ENCODE measurements at regions not wholly inside any gene's neighbourhood (a gene's known extent, or its start where the extent isn't known, plus 50 kb on each side); places are given as distances from the start of the nearest gene placed in this dataset.

GRCh38 chr11:12598330-12599256 is 75.6 kb upstream of the TEAD1 start:
- intact Hi-C loops (cut with micrococcal nuclease): no loop called here
- no peaks in the 10 kb centered on the region for H3K9me3 ChIP-seq (ENCODE audit: control extremely low read depth in 1 of 3, control insufficient read depth in 2 of 3, insufficient read depth in 1 of 3, low read length in 2 of 3)
- Mint-ChIP-seq H3K27ac (no peak overlapping the region), H3K4me3 (no peak overlapping the region), H3K27me3 (peaks cover 7% of the 10 kb centered on the region), H3K9me3 (ENCODE audit: insufficient read depth) (no peaks in the 10 kb centered on the region), H3K4me1 (no peaks in the 10 kb centered on the region)
- no peak overlapping the region for H3K4me2 ChIP-seq (replicated peaks; ENCODE audit: low read depth, low read length, poor library complexity, severe bottlenecking)
- no peaks in the 10 kb centered on the region for H3K4me1 ChIP-seq (ENCODE audit: control insufficient read depth in 2 of 2, insufficient read depth in 2 of 2, low read length in 2 of 2)
- POLR2A ChIA-PET: no interaction called here
- H4K20me1 ChIP-seq (ENCODE audit: control insufficient read depth, insufficient read depth, low read length, poor library complexity, severe bottlenecking): no peaks in the 10 kb centered on the region
- ATAC-seq (ENCODE audit: low read depth) (no peak), DNase-seq (no peak)
- H3K27me3 ChIP-seq (replicated peaks in 1 of 4; ENCODE audit: control extremely low read depth in 1 of 4, control insufficient read depth in 3 of 4, insufficient read depth in 4 of 4, low read length in 3 of 4): peaks cover 0 to 3% (median 0%) of the 10 kb centered on the region in 4 experiments
- H3K36me3 ChIP-seq (replicated peaks in 1 of 2; ENCODE audit: control extremely low read depth in 1 of 2, control insufficient read depth in 1 of 2, extremely low read depth in 1 of 2, insufficient read depth in 2 of 2, low read length in 1 of 2): no peaks in the 10 kb centered on the region
- WGBS (ENCODE audit: insufficient coverage): no CpG with 5 or more reads among the region's 7 CpGs
- no peak overlapping the region for H3K9ac ChIP-seq (ENCODE audit: low read length)
- no peak overlapping the region for H2AFZ ChIP-seq (ENCODE audit: insufficient read depth, low read depth, low read length, poor library complexity, severe bottlenecking)
- no peak overlapping the region for H3K4me3 ChIP-seq (ENCODE audit: control extremely low read depth in 1 of 5, extremely low read depth in 1 of 5, insufficient read depth in 1 of 5, low read depth in 2 of 5, low read length in 4 of 5)
- H3K27ac ChIP-seq (ENCODE audit: low read length in 2 of 2): no peak overlapping the region
- H3K79me2 ChIP-seq (ENCODE audit: control insufficient read depth, insufficient read depth, low read length): no peaks in the 10 kb centered on the region
- CTCF ChIA-PET: interaction anchor here (1.3 kb wide), 2 partner anchors 290 to 737 kb away, joined by 6 read pairs; no protein-coding TSS in a partner anchor
- no peak for TF ChIP-seq CTCF (IDR thresholded peaks at IDR 0.05)
- no peak for TF ChIP-seq EZH2 (IDR thresholded peaks at IDR 0.05; ENCODE audit: borderline replicate concordance, insufficient read depth, low read depth, low read length, poor library complexity, severe bottlenecking)

All from B cell (primary cell).